Psoas muscle (tissue), 7 donors: ENCODE measurements at regions not wholly inside any gene's neighbourhood (a gene's known extent, or its start where the extent isn't known, plus 50 kb on each side); places are given as distances from the start of the nearest gene placed in this dataset.

ENCODE experiments used
- ATAC-seq, 4 donors: fragments of 200-7000 bp; cut with Tn5 transposase; one replicate each; pipeline ENCODE4 v1.9.1; 2020; ENCODE audit warnings: moderate library complexity in 3 of 4, mild to moderate bottlenecking in 2 of 4
- DNase-seq, 2 donors: peaks; one replicate each; pipeline ENCODE4 v3.0.0-alpha.2; 2020
- H3K27ac ChIP-seq: fragments of 200-600 bp; one replicate; pipeline ENCODE4 v1.8.0; 2022
- H3K27me3 ChIP-seq, 3 donors: fragments of 200-600 bp in 1 of 3; one replicate each; pipeline versions ENCODE4 v1.6.1 to v1.8.0; 2013 to 2022; ENCODE audit warnings: low read length in 2 of 3, mild to moderate bottlenecking in 2 of 3, moderate library complexity in 1 of 3; ENCODE audit not compliant: insufficient read depth in 3 of 3
- H3K36me3 ChIP-seq, 2 donors: fragments of 200-600 bp in 1 of 2; one replicate each; pipeline versions ENCODE4 v1.6.1 to v1.8.0; 2013 to 2022; ENCODE audit warnings: low read depth in 1 of 2, mild to moderate bottlenecking in 1 of 2, moderate library complexity in 1 of 2; ENCODE audit not compliant: insufficient read depth in 1 of 2
- H3K4me1 ChIP-seq: fragments of 200-600 bp; one replicate; pipeline ENCODE4 v1.8.0; 2022
- H3K4me3 ChIP-seq: fragments of 200-600 bp; one replicate; pipeline ENCODE4 v1.8.0; 2022; ENCODE audit warnings: mild to moderate bottlenecking
- H3K9me3 ChIP-seq: fragments of 200-600 bp; one replicate; pipeline ENCODE4 v1.8.0; 2022
- CTCF ChIP-seq: fragments of 200-600 bp; IDR thresholded peaks from one replicate; pipeline ENCODE4 v1.8.0; 2022; ENCODE audit warnings: antibody characterized with exemption
- WGBS, 3 donors: extraction: QIAGEN DNeasy Blood & Tissue Kit; methylation state at CpG; one replicate each; pipeline versions ENCODE4 v1.1.6 to v1.1.7; 2013; 5-methylcytosine and 5-hydroxymethylcytosine counted together
- intact Hi-C, 2 donors: fragments of 100-400 bp; cut with DNase I; formaldehyde crosslinking; loops; one replicate each; pipeline versions ENCODE4 v1.11.0 to v1.14.2; 2022
- donor health status: healthy with polysubstance abuse.
- donor health status: DM: no; HTN: no; CAD: no; lungs with moderate emphysema.
- donor health status: Bipolar disorder and iron deficiency.
- donor health status: healthy.
- donor health status: DM: yes; HTN: yes; CAD: no.
- donor health status: DM: no; HTN: no; CAD: no.
- donor health status: DM: yes; HTN: yes; CAD: no.

DNA sequence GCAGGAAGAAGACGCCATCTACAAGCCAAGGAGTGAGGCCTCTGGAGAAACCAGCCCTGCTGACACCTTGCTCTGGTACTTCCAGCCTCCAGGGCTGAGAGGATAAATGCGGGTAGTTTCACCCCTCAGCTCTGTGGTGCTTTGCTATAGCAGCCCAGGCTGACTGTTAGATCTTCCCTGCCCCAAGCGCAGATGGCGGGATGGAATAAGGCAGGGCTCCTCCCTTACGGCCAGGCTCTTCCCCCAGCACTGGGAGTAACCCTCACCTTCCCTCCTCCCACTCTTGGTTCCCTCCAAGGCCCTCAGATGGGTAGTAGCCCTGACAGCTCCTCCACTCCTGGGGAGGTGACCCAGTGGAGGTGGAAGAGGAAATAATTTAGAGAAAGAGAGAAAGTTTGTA lies 285.1 kb downstream of the GADD45G start:
- intact Hi-C loops: loop anchor here (5.0 to 10.0 kb wide), 3 partner anchors 47 to 255 kb away; no protein-coding TSS in a partner anchor
- Histone ChIP-seq H3K9me3 (no peaks in the 10 kb centered on the region), H3K27me3 (no peaks in the 10 kb centered on the region), H3K4me3 (no peak overlapping the region), H3K27ac (no peak overlapping the region), H3K36me3 (no peaks in the 10 kb centered on the region), H3K4me1 (peaks cover 47% of the 10 kb centered on the region)
- DNase-seq: no peak
- WGBS, 3 donors: 92 to 100% (median 97%) methylated on average over 5 of the region's 5 CpGs
- no peak for ATAC-seq
- no peak for TF ChIP-seq CTCF

- DNase-seq: no peak
- no peak overlapping the region for H3K4me3 ChIP-seq
- intact Hi-C loops: no loop called here
- TF ChIP-seq CTCF: no peak
- WGBS, 3 donors: 73 to 81% (median 78%) methylated on average over 14 of the region's 14 CpGs
- no peak for ATAC-seq
- H3K27ac ChIP-seq: no peak overlapping the region
- H3K36me3 ChIP-seq: no peaks in the 10 kb centered on the region
- H3K4me1 ChIP-seq: peaks cover 41% of the 10 kb centered on the region
- no peaks in the 10 kb centered on the region for H3K27me3 ChIP-seq
- H3K9me3 ChIP-seq: no peaks in the 10 kb centered on the region
These were observed 285.6 kb downstream of the GADD45G start for GRCh38 chr9:89890326-89890980.

DNA sequence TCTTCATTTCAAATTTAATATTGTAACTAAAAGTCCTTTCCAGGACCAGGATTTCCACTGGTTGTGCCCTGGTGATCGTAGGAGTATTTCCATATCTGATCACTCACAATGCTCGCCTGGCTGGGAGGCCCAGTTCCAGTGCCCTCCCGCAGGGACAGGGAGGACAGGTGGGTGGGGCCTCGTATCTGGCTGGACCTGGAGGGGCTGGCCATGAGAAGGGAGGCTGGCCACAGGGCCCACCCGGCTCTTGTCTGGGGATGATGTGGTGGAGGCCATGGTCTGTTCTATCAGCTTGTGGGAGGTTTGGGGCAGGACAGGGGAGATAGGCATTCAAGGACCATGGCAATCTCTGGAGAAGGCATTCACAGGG lies 286.4 kb downstream of the GADD45G start:
- 48 to 62% (median 51%) methylated on average over 5 of the region's 5 CpGs for WGBS, 3 donors
- no peak overlapping the region for H3K4me3 ChIP-seq
- no peaks in the 10 kb centered on the region for H3K9me3 ChIP-seq
- no peaks in the 10 kb centered on the region for H3K36me3 ChIP-seq
- no peak for DNase-seq
- H3K4me1 ChIP-seq: peaks cover 35% of the 10 kb centered on the region
- no peak overlapping the region for H3K27ac ChIP-seq
- no peak for TF ChIP-seq CTCF
- H3K27me3 ChIP-seq: no peaks in the 10 kb centered on the region
- intact Hi-C loops: no loop called here
- ATAC-seq: peak in 1 of 4 donors; percentile 15

DNA sequence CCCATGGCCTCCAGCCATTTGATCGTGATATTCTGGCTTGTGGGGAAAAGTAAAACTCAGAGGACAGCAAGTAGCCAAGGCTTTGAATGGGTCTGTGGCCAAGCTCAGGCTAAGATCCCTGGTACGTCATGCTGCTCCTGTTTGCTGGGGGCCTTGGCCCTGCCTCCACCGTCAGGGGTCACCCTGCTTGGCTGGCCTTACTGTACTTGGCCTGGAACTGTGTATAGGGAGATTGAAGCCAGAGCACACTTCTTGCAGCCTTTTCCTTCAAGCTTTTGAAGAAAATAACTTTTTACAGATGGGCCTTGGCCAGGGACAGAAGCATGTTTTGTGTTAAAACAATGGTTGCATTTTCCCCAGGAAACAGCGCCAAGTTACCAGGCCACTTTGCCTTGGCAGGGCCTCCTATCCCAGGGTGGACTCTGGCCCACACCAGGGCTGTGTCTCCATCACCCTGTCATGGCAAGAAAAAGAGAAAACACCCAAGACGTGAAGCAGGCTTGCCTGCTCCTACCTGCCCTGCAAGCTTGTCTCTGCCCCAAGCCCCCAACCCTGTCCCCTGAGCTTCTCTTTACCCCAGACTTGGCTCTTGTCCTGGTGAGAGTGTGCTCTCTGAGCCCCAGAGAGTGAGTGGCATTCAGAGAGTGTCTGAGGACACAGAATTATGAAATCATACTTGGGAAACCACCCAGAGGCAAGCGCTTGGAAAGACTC lies 286.9 kb downstream of the GADD45G start:
- Histone ChIP-seq H3K4me1 (peaks cover 29% of the 10 kb centered on the region), H3K27me3 (no peaks in the 10 kb centered on the region), H3K36me3 (no peaks in the 10 kb centered on the region), H3K9me3 (no peaks in the 10 kb centered on the region), H3K27ac (peak overlapping the region; percentile 46), H3K4me3 (no peak overlapping the region)
- no peak for TF ChIP-seq CTCF
- intact Hi-C loops: no loop called here
- WGBS, 3 donors: 13 to 22% (median 18%) methylated on average over 6 of the region's 6 CpGs
- peak; percentile 77 to 94 (median 88) for ATAC-seq
- DNase-seq: peak in 1 of 2 donors; percentile 72
